ENCODE measurements at regions not wholly inside any gene's neighbourhood (a gene's known extent, or its start where the extent isn't known, plus 50 kb on each side); places are given as distances from the start of the nearest gene placed in this dataset.

- H3K79me2 ChIP-seq (ENCODE audit: insufficient read depth), result no peaks in the 10 kb centered on the region
- no peaks in the 10 kb centered on the region for H3K9me3 ChIP-seq (ENCODE audit: low read depth)
- H3K4me2 ChIP-seq (ENCODE audit: unreplicated experiment), result no peak overlapping the region
- no peaks in the 10 kb centered on the region for H3K9me2 ChIP-seq (ENCODE audit: insufficient read depth)
- H3K4me1 ChIP-seq (ENCODE audit: insufficient read depth), result no peaks in the 10 kb centered on the region
- H3K27me3 ChIP-seq (replicated peaks; ENCODE audit: insufficient read depth), result no peaks in the 10 kb centered on the region
- H3K9ac ChIP-seq, result no peak overlapping the region
- no peaks in the 10 kb centered on the region for H4K20me1 ChIP-seq (ENCODE audit: insufficient read depth)
- peak; percentile 2 for DNase-seq
- no peak overlapping the region for H3K4me3 ChIP-seq
- H3F3A ChIP-seq (ENCODE audit: insufficient read depth), result no peaks in the 10 kb centered on the region
- no peaks in the 10 kb centered on the region for H3K36me3 ChIP-seq (ENCODE audit: low read depth)
- 14 to 15% methylated on average over 9 of the region's 9 CpGs for WGBS, 2 experiments (ENCODE audit: low coverage in 1 of 2, low lambda C conversion rate in 2 of 2, missing lambda C conversion rate in 2 of 2)
- in situ Hi-C loops (cut with MboI), result no loop called here
- no peak overlapping the region for H2AFZ ChIP-seq
- H3K27ac ChIP-seq, result no peak overlapping the region
- TF ChIP-seq EZH2phosphoT487 (IDR thresholded peaks at IDR 0.05; ENCODE audit: insufficient read depth, low read depth) (no peak), EZH2 (IDR thresholded peaks at IDR 0.05; ENCODE audit: insufficient read depth, poor library complexity, severe bottlenecking) (no peak)
These were observed 908.3 kb upstream of the ANO3 start for GRCh38 chr11:25423436-25424199.

GRCh38 chr11:25432376-25432775 is 899.6 kb upstream of the ANO3 start:
- DNase-seq, result no peak
- H3K27ac ChIP-seq, result no peak overlapping the region
- no peaks in the 10 kb centered on the region for H3F3A ChIP-seq (ENCODE audit: insufficient read depth)
- H3K4me1 ChIP-seq (ENCODE audit: insufficient read depth), result no peaks in the 10 kb centered on the region
- H3K9me2 ChIP-seq (ENCODE audit: insufficient read depth), result no peaks in the 10 kb centered on the region
- no peak overlapping the region for H3K9ac ChIP-seq
- 23 to 38% methylated on average over 2 of the region's 2 CpGs for WGBS, 2 experiments (ENCODE audit: low coverage in 1 of 2, low lambda C conversion rate in 2 of 2, missing lambda C conversion rate in 2 of 2)
- H3K4me3 ChIP-seq, result no peak overlapping the region
- H3K9me3 ChIP-seq (ENCODE audit: low read depth), result no peaks in the 10 kb centered on the region
- H3K36me3 ChIP-seq (ENCODE audit: low read depth), result no peaks in the 10 kb centered on the region
- H3K4me2 ChIP-seq (ENCODE audit: unreplicated experiment), result no peak overlapping the region
- H3K27me3 ChIP-seq (replicated peaks; ENCODE audit: insufficient read depth), result no peaks in the 10 kb centered on the region
- H4K20me1 ChIP-seq (ENCODE audit: insufficient read depth), result no peaks in the 10 kb centered on the region
- in situ Hi-C loops (cut with MboI), result no loop called here
- H2AFZ ChIP-seq, result no peak overlapping the region
- H3K79me2 ChIP-seq (ENCODE audit: insufficient read depth), result no peaks in the 10 kb centered on the region
- TF ChIP-seq EZH2 (IDR thresholded peaks at IDR 0.05; ENCODE audit: insufficient read depth, poor library complexity, severe bottlenecking) (no peak), EZH2phosphoT487 (IDR thresholded peaks at IDR 0.05; ENCODE audit: insufficient read depth, low read depth) (no peak)

- in situ Hi-C loops (cut with MboI), result no loop called here
- Histone ChIP-seq H3K27me3 (replicated peaks; ENCODE audit: insufficient read depth) (no peaks in the 10 kb centered on the region), H3K9ac (no peak overlapping the region), H3K9me3 (ENCODE audit: low read depth) (no peaks in the 10 kb centered on the region), H2AFZ (no peak overlapping the region), H3K36me3 (ENCODE audit: low read depth) (no peaks in the 10 kb centered on the region), H3K79me2 (ENCODE audit: insufficient read depth) (no peaks in the 10 kb centered on the region), H3K4me1 (ENCODE audit: insufficient read depth) (no peaks in the 10 kb centered on the region), H3K9me2 (ENCODE audit: insufficient read depth) (no peaks in the 10 kb centered on the region), H3F3A (ENCODE audit: insufficient read depth) (no peaks in the 10 kb centered on the region), H3K4me2 (ENCODE audit: unreplicated experiment) (no peak overlapping the region), H3K27ac (no peak overlapping the region), H3K4me3 (no peak overlapping the region), H4K20me1 (ENCODE audit: insufficient read depth) (no peaks in the 10 kb centered on the region)
- TF ChIP-seq EZH2 (IDR thresholded peaks at IDR 0.05; ENCODE audit: insufficient read depth, poor library complexity, severe bottlenecking) (no peak), EZH2phosphoT487 (IDR thresholded peaks at IDR 0.05; ENCODE audit: insufficient read depth, low read depth) (no peak)
- 6% methylated on average over 1 of the region's 1 CpG for WGBS, 2 experiments (ENCODE audit: low coverage in 1 of 2, low lambda C conversion rate in 2 of 2, missing lambda C conversion rate in 2 of 2)
- no peak for DNase-seq
These were observed 896.7 kb upstream of the ANO3 start for GRCh38 chr11:25435197-25435596.

DNA sequence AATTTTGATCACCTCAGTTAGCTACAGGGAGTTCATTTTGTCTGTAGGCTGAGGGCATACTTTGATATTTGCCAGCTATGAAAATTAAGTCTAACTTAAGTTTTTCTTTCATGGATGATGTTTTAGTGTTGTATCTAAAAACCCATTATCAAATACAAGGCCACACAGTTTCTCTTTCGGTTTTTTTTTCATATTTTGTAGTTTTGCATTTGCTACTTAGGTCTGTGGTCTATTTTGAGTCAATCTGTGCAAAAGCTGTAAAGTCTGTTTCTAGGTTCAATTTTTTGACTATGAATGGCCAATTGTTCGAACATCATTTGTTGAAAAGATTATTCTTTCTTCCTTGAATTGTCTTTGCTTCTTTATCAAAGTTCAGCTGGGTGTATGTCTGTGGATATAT is 895.6 kb upstream of the ANO3 start:
- no peaks in the 10 kb centered on the region for H4K20me1 ChIP-seq (ENCODE audit: insufficient read depth)
- 19 to 24% methylated on average over 2 of the region's 2 CpGs for WGBS, 2 experiments (ENCODE audit: low coverage in 1 of 2, low lambda C conversion rate in 2 of 2, missing lambda C conversion rate in 2 of 2)
- no peak overlapping the region for H3K27ac ChIP-seq
- H3K4me3 ChIP-seq, result no peak overlapping the region
- no peaks in the 10 kb centered on the region for H3K9me2 ChIP-seq (ENCODE audit: insufficient read depth)
- no peaks in the 10 kb centered on the region for H3K4me1 ChIP-seq (ENCODE audit: insufficient read depth)
- H3K4me2 ChIP-seq (ENCODE audit: unreplicated experiment), result no peak overlapping the region
- no peak overlapping the region for H3K9ac ChIP-seq
- H3K9me3 ChIP-seq (ENCODE audit: low read depth), result no peaks in the 10 kb centered on the region
- no peaks in the 10 kb centered on the region for H3K36me3 ChIP-seq (ENCODE audit: low read depth)
- no peak overlapping the region for H2AFZ ChIP-seq
- H3K79me2 ChIP-seq (ENCODE audit: insufficient read depth), result no peaks in the 10 kb centered on the region
- H3K27me3 ChIP-seq (replicated peaks; ENCODE audit: insufficient read depth), result no peaks in the 10 kb centered on the region
- H3F3A ChIP-seq (ENCODE audit: insufficient read depth), result no peaks in the 10 kb centered on the region
- TF ChIP-seq EZH2 (IDR thresholded peaks at IDR 0.05; ENCODE audit: insufficient read depth, poor library complexity, severe bottlenecking), result no peak
- in situ Hi-C loops (cut with MboI), result no loop called here
- DNase-seq, result no peak

Measured in GM23248 (cell line).